ENCODE measurements at regions not wholly inside any gene's neighbourhood (a gene's known extent, or its start where the extent isn't known, plus 50 kb on each side); places are given as distances from the start of the nearest gene placed in this dataset.

GRCh38 chr6:21341910-21342309 is 251.6 kb upstream of the SOX4 start:
- RAD21 ChIA-PET (ENCODE audit: low non-redundant PET in 1 of 2, low total read pairs in 2 of 2, uncharacterized antibody in 2 of 2, unreplicated experiment in 2 of 2): no interaction called here
- POLR2A ChIA-PET: no interaction called here
- TF ChIP-seq EZH2phosphoT487 (IDR thresholded peaks at IDR 0.05; ENCODE audit: borderline replicate concordance) (no peak), CBX3 (IDR thresholded peaks at IDR 0.05; ENCODE audit: low read depth) (no peak), POLR2A (IDR thresholded peaks at IDR 0.05; ENCODE audit: borderline replicate concordance, extremely low read depth, insufficient read depth, insufficient read length) (no peak), EGR1 (IDR thresholded peaks at IDR 0.05; ENCODE audit: low read depth) (no peak), SRF (IDR thresholded peaks at IDR 0.05; ENCODE audit: low read depth) (no peak), TCF7L2 (IDR thresholded peaks at IDR 0.05; ENCODE audit: borderline replicate concordance, extremely low read depth, insufficient read depth, insufficient read length) (no peak), SP1 (IDR thresholded peaks at IDR 0.05; ENCODE audit: low read depth) (no peak), ZBTB33 (IDR thresholded peaks at IDR 0.05; ENCODE audit: extremely low read depth, insufficient replicate concordance, low read length) (no peak), ELF1 (IDR thresholded peaks at IDR 0.05; ENCODE audit: borderline replicate concordance, low read depth) (no peak), JUND (IDR thresholded peaks at IDR 0.05) (no peak), RAD21 (IDR thresholded peaks at IDR 0.05; ENCODE audit: low read depth) (no peak)
- TF ChIP-seq, protein P1, sequence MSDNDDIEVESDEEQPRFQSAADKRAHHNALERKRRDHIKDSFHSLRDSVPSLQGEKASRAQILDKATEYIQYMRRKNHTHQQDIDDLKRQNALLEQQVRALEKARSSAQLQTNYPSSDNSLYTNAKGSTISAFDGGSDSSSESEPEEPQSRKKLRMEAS (IDR thresholded peaks at IDR 0.05): no peak
- TF ChIP-seq, protein P2, sequence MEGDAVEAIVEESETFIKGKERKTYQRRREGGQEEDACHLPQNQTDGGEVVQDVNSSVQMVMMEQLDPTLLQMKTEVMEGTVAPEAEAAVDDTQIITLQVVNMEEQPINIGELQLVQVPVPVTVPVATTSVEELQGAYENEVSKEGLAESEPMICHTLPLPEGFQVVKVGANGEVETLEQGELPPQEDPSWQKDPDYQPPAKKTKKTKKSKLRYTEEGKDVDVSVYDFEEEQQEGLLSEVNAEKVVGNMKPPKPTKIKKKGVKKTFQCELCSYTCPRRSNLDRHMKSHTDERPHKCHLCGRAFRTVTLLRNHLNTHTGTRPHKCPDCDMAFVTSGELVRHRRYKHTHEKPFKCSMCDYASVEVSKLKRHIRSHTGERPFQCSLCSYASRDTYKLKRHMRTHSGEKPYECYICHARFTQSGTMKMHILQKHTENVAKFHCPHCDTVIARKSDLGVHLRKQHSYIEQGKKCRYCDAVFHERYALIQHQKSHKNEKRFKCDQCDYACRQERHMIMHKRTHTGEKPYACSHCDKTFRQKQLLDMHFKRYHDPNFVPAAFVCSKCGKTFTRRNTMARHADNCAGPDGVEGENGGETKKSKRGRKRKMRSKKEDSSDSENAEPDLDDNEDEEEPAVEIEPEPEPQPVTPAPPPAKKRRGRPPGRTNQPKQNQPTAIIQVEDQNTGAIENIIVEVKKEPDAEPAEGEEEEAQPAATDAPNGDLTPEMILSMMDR (IDR thresholded peaks at IDR 0.05 in 2 of 3, conservative IDR thresholded peaks at IDR 0.05 in 1 of 3; ENCODE audit: borderline replicate concordance in 1 of 3, insufficient read depth in 1 of 3, low read depth in 2 of 3, low read length in 2 of 3): no peak
- CTCF ChIA-PET: interaction anchor here (0.9 kb wide), 1 partner anchor 32 kb away, joined by 3 read pairs; no protein-coding TSS in a partner anchor
- intact Hi-C loops (cut with micrococcal nuclease): loop anchor here (10.0 kb wide), 1 partner anchor 243 kb away; no protein-coding TSS in a partner anchor
- Histone ChIP-seq H4K20me1 (ENCODE audit: insufficient read depth) (no peaks in the 10 kb centered on the region), H3K27ac (ENCODE audit: low read depth, low read length) (no peak overlapping the region), H3K36me3 (ENCODE audit: control insufficient read depth in 1 of 2, insufficient read depth in 2 of 2, low read length in 2 of 2) (no peaks in the 10 kb centered on the region), H3K9me2 (ENCODE audit: insufficient read depth) (no peaks in the 10 kb centered on the region), H3K9me3 (ENCODE audit: control insufficient read depth in 1 of 2, insufficient read depth in 1 of 2, low read depth in 1 of 2, low read length in 2 of 2) (no peaks in the 10 kb centered on the region), H3K4me2 (ENCODE audit: low read length) (no peak overlapping the region), H3K4me3 (replicated peaks in 1 of 2; ENCODE audit: low read depth in 1 of 2, low read length in 2 of 2) (no peak overlapping the region), H2AFZ (ENCODE audit: low read depth, low read length, poor library complexity, severe bottlenecking) (no peak overlapping the region), H3K9ac (ENCODE audit: low read length) (no peak overlapping the region), H3K79me2 (ENCODE audit: insufficient read depth, low read length) (no peaks in the 10 kb centered on the region), H3K27me3 (ENCODE audit: insufficient read depth, low read length) (no peaks in the 10 kb centered on the region), H3K4me1 (ENCODE audit: control insufficient read depth in 1 of 2, insufficient read depth in 2 of 2, low read length in 2 of 2) (no peaks in the 10 kb centered on the region)
- BruUV-seq (replicated peaks): no TSS peak
- ATAC-seq: no peak
- no peak for DNase-seq (ENCODE audit: low read depth, low spot score)

All from HCT116 (cell line).